ENCODE measurements at regions not wholly inside any gene's neighbourhood (a gene's known extent, or its start where the extent isn't known, plus 50 kb on each side); places are given as distances from the start of the nearest gene placed in this dataset.

DNA sequence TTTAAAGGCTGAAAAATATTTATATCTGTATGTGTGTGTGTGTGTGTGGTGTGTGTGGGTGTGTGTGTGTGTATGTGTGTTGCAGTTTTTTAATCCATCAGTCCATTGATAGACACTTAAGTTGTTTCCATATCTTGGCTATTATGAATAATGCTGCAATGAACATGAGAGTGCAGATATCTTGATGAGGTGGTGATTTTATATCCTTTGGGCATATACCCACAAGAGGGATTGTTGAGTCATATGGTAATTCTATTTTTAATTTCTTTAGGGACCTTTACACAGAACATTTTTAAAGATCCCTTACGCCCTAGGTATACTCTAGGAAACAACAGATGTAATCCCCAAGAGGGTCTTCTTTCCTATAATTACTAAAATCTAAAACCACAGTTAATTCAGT is 154.5 kb upstream of the CLEC14A start:
- no peak for DNase-seq (ENCODE audit: extremely low read depth, insufficient read length)
- Histone ChIP-seq H3K36me3 (ENCODE audit: control insufficient read depth, insufficient read depth, low read length) (no peaks in the 10 kb centered on the region), H3K27me3 (replicated peaks; ENCODE audit: control insufficient read depth, insufficient read depth, low read length) (no peaks in the 10 kb centered on the region), H3K4me3 (replicated peaks; ENCODE audit: low read depth, low read length) (no peak overlapping the region)
- TF ChIP-seq, protein P1, sequence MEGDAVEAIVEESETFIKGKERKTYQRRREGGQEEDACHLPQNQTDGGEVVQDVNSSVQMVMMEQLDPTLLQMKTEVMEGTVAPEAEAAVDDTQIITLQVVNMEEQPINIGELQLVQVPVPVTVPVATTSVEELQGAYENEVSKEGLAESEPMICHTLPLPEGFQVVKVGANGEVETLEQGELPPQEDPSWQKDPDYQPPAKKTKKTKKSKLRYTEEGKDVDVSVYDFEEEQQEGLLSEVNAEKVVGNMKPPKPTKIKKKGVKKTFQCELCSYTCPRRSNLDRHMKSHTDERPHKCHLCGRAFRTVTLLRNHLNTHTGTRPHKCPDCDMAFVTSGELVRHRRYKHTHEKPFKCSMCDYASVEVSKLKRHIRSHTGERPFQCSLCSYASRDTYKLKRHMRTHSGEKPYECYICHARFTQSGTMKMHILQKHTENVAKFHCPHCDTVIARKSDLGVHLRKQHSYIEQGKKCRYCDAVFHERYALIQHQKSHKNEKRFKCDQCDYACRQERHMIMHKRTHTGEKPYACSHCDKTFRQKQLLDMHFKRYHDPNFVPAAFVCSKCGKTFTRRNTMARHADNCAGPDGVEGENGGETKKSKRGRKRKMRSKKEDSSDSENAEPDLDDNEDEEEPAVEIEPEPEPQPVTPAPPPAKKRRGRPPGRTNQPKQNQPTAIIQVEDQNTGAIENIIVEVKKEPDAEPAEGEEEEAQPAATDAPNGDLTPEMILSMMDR (IDR thresholded peaks at IDR 0.05; ENCODE audit: insufficient read depth, low read length, poor library complexity, severe bottlenecking), result no peak

DNA sequence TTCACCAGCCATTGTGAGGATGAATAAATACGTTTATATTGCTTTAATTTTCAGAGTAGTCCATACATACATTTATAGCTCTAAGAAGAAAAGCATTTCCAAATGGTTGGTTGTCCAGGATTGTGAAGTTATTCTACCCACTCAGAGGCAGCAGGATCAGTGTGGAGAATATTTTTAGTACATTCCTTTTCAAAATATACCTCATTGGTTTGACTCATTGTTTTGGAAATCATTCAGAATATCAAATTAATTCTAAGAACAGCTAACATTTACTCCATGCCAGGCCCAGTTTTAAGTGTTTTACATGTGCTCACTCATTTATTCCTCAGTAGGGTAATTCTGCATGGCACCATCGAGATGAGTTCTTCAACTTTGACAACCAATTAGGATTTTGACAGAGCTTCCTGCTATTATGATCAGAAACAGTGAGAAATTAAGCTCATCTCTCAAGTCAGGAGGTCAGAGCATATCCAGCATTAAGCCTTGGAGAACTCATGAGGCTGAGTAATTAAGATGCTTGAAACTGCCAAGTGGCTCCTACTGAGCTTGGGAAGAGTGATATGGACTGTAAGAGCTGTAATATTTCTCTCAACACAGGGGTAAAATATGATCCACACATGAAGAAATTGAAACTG is 153.3 kb upstream of the CLEC14A start:
- TF ChIP-seq, protein P1 (IDR thresholded peaks at IDR 0.05; ENCODE audit: insufficient read depth, low read length, poor library complexity, severe bottlenecking), result no peak
- DNase-seq (ENCODE audit: extremely low read depth, insufficient read length), result no peak
- Histone ChIP-seq H3K27me3 (replicated peaks; ENCODE audit: control insufficient read depth, insufficient read depth, low read length) (no peaks in the 10 kb centered on the region), H3K36me3 (ENCODE audit: control insufficient read depth, insufficient read depth, low read length) (no peaks in the 10 kb centered on the region), H3K4me3 (replicated peaks; ENCODE audit: low read depth, low read length) (no peak overlapping the region)

DNA sequence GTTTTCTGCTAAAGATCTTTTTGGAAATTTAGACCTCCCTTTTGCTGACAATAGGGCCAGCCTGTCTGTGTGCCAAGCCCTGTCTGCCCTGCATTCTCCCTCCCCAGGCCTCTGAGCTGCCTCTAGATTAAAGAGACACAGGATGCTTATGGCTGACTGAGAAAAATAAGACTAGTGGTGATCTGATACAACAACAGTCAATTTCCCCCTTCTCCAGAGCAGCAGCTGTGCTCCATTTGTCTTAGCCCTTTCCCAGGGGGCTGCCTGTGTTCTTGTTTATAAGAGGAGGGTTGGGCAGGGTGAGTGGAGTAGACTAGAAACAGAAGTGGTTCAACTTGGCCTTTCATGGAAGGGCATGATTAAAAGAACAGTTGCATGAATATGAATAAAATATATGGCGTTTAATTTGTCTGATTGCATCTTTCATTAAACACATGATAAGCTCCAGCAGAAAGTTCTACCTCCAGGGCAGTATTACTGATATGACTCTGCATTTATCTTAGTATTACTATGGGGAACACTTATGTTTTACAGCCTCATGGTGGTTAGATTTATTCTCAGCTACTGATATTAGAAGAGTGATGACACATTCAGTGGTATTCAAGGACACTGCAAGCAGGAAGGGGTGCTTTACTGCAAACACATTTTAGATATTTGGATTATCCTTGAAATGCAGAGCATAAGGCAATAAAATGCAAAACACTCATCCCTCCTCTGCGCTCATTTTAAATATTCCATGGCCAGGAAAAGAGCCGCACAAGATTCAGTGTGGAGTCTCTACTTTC is 150.2 kb upstream of the CLEC14A start:
- H3K27me3 ChIP-seq (replicated peaks; ENCODE audit: control insufficient read depth, insufficient read depth, low read length), result no peaks in the 10 kb centered on the region
- H3K4me3 ChIP-seq (replicated peaks; ENCODE audit: low read depth, low read length), result no peak overlapping the region
- no peak for DNase-seq (ENCODE audit: extremely low read depth, insufficient read length)
- TF ChIP-seq, protein P1 (IDR thresholded peaks at IDR 0.05; ENCODE audit: insufficient read depth, low read length, poor library complexity, severe bottlenecking), result no peak
- H3K36me3 ChIP-seq (ENCODE audit: control insufficient read depth, insufficient read depth, low read length), result no peaks in the 10 kb centered on the region

DNA sequence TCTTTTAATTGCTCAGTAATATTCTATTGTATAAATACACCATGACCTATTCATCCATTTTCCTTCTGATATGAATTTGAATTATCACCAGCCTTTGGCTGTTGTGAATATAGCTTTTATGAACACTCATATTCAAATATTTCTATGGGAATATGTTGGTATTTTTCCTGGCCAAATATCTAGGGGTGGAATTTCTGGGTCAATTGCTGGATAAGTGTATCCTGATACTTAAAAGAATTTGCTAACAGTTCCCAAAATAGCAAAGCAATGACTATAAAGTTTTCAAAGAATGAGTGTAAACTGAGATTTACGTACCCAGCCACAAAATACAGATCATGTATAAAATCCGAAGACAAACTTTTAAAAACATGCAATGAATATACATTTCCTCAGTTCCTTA is 148.7 kb upstream of the CLEC14A start:
- Histone ChIP-seq H3K27me3 (replicated peaks; ENCODE audit: control insufficient read depth, insufficient read depth, low read length) (no peaks in the 10 kb centered on the region), H3K36me3 (ENCODE audit: control insufficient read depth, insufficient read depth, low read length) (no peaks in the 10 kb centered on the region), H3K4me3 (replicated peaks; ENCODE audit: low read depth, low read length) (no peak overlapping the region)
- TF ChIP-seq, protein P1 (IDR thresholded peaks at IDR 0.05; ENCODE audit: insufficient read depth, low read length, poor library complexity, severe bottlenecking), result no peak
- DNase-seq (ENCODE audit: extremely low read depth, insufficient read length), result no peak

DNA sequence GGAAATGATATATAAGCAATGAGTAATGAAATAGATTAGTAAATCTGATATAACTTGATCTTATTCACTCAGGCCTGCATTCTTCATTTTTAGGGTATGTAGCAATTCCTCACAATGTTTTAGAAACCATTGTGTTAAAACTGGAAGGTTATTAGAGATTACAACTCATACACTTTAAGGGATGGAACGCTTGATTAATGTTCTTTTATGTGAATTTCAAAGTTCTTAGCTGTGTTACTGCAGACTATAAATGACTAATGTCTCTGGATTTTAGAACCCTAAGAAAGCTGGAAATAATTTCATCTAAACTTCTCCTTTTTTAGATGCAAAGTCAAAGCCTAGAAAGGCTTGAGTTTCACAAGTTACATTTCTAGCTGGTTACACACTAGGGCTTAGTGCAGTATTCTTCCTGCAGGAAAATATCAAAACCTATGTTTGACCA is 148.2 kb upstream of the CLEC14A start:
- DNase-seq (ENCODE audit: extremely low read depth, insufficient read length), result no peak
- TF ChIP-seq, protein P1 (IDR thresholded peaks at IDR 0.05; ENCODE audit: insufficient read depth, low read length, poor library complexity, severe bottlenecking), result no peak
- no peak overlapping the region for H3K4me3 ChIP-seq (replicated peaks; ENCODE audit: low read depth, low read length)
- no peaks in the 10 kb centered on the region for H3K27me3 ChIP-seq (replicated peaks; ENCODE audit: control insufficient read depth, insufficient read depth, low read length)
- H3K36me3 ChIP-seq (ENCODE audit: control insufficient read depth, insufficient read depth, low read length), result no peaks in the 10 kb centered on the region

Measured in GM06990 (cell line).